ENCODE measurements at regions not wholly inside any gene's neighbourhood (a gene's known extent, or its start where the extent isn't known, plus 50 kb on each side); places are given as distances from the start of the nearest gene placed in this dataset.

- Histone ChIP-seq H3K36me3 (no peaks in the 10 kb centered on the region), H3K27ac (no peak overlapping the region), H3K4me3 (no peak overlapping the region), H3K9me3 (no peaks in the 10 kb centered on the region), H3K4me1 (no peaks in the 10 kb centered on the region), H3K27me3 (no peaks in the 10 kb centered on the region)
- ATAC-seq (no peak), DNase-seq (no peak)
- intact Hi-C loops (cut with DNase I; ENCODE audit: low total_unique reads) = no loop called here
- TF ChIP-seq POLR2A (IDR thresholded peaks at IDR 0.05) (no peak), CTCF (IDR thresholded peaks at IDR 0.05 in 4 of 5, conservative IDR thresholded peaks at IDR 0.05 in 1 of 5) (no peak)
- in situ Hi-C loops (cut with MboI; ENCODE audit: low sequenced_read_pairs in 4 of 4) = no loop called here
Measured at GRCh38 chrX:10393899-10394298, 226.5 kb downstream of the MID1 start.

DNA sequence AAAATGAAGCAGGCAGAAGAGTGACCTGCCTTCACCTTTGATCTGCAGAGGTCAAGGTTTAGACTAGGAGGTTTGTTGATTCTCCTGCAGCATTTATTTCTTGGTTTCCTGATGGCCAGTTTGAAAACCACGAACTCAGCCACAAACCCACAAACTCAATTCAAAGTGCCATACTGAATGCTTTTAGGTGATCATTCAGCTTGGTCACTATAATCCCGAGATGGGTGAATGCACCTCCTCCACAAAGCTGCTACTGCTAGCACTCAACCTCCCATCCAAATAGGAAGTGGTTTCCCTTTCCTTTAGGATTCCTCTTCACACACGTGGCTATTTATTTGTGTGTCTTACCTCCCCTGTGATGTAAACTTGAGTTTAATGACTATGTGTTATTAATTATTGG, 225.2 kb downstream of the MID1 start:
- in situ Hi-C loops (cut with MboI; ENCODE audit: low sequenced_read_pairs in 4 of 4) = no loop called here
- no peak overlapping the region for H3K27ac ChIP-seq
- DNase-seq (no peak), ATAC-seq (no peak)
- TF ChIP-seq POLR2A (IDR thresholded peaks at IDR 0.05) = no peak
- no peak for TF ChIP-seq CTCF (IDR thresholded peaks at IDR 0.05 in 4 of 5, conservative IDR thresholded peaks at IDR 0.05 in 1 of 5)
- H3K4me3 ChIP-seq = no peak overlapping the region
- H3K27me3 ChIP-seq = no peaks in the 10 kb centered on the region
- H3K36me3 ChIP-seq = no peaks in the 10 kb centered on the region
- H3K9me3 ChIP-seq = no peaks in the 10 kb centered on the region
- intact Hi-C loops (cut with DNase I; ENCODE audit: low total_unique reads) = no loop called here
- H3K4me1 ChIP-seq = no peaks in the 10 kb centered on the region

All from gastrocnemius medialis (tissue), 4 donors.